Panc1 (cell line): ENCODE measurements at regions not wholly inside any gene's neighbourhood (a gene's known extent, or its start where the extent isn't known, plus 50 kb on each side); places are given as distances from the start of the nearest gene placed in this dataset.

Experiments
- POLR2AphosphoS5 ChIP-seq: IDR thresholded peaks from 2 replicates; pipeline ENCODE4 v1.6.1; 2012; ENCODE audit warnings: mild to moderate bottlenecking, low read depth, low read length, moderate library complexity
- TCF7L2 ChIP-seq: IDR thresholded peaks from 2 replicates; pipeline ENCODE4 v1.6.1; 2011; ENCODE audit warnings: mild to moderate bottlenecking, low read depth, low read length, inconsistent platforms
- TF ChIP-seq, protein P1 (sequence below): fragments of 450-650 bp; IDR thresholded peaks from 2 replicates; pipeline ENCODE4 v1.5.1; 2017; ENCODE audit warnings: mild to moderate bottlenecking
- TF ChIP-seq, protein P2 (sequence below), 2 experiments: IDR thresholded peaks; 2 replicates each; pipeline ENCODE4 v1.6.1; 2011 to 2012; ENCODE audit warnings: low read depth in 2 of 2, control low read depth in 1 of 2, low read length in 1 of 2, mild to moderate bottlenecking in 1 of 2, moderate library complexity in 1 of 2; ENCODE audit not compliant: insufficient read depth in 1 of 2

DNA sequence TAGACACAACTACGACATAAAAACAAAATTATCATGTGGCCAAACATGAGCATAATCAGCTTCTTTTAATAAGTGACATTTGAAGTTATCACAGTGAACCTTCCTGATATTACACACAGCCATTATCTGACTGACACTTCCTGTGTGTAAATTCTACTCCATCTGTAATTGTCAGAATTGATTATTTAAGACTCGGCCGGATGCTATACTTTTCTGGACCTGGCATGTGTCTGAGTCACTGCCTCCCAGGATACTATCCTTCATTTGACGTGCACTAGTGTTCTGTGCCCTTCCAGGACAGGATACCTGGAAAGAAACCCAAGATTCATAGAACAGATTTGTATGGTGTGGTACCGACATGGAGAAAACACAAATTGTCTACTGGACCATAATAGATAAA, 242.0 kb downstream of the HS3ST3A1 start:
- no peak for TF ChIP-seq POLR2AphosphoS5
- TF ChIP-seq, protein P1, sequence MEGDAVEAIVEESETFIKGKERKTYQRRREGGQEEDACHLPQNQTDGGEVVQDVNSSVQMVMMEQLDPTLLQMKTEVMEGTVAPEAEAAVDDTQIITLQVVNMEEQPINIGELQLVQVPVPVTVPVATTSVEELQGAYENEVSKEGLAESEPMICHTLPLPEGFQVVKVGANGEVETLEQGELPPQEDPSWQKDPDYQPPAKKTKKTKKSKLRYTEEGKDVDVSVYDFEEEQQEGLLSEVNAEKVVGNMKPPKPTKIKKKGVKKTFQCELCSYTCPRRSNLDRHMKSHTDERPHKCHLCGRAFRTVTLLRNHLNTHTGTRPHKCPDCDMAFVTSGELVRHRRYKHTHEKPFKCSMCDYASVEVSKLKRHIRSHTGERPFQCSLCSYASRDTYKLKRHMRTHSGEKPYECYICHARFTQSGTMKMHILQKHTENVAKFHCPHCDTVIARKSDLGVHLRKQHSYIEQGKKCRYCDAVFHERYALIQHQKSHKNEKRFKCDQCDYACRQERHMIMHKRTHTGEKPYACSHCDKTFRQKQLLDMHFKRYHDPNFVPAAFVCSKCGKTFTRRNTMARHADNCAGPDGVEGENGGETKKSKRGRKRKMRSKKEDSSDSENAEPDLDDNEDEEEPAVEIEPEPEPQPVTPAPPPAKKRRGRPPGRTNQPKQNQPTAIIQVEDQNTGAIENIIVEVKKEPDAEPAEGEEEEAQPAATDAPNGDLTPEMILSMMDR = no peak
- no peak for TF ChIP-seq TCF7L2
- TF ChIP-seq, protein P2, sequence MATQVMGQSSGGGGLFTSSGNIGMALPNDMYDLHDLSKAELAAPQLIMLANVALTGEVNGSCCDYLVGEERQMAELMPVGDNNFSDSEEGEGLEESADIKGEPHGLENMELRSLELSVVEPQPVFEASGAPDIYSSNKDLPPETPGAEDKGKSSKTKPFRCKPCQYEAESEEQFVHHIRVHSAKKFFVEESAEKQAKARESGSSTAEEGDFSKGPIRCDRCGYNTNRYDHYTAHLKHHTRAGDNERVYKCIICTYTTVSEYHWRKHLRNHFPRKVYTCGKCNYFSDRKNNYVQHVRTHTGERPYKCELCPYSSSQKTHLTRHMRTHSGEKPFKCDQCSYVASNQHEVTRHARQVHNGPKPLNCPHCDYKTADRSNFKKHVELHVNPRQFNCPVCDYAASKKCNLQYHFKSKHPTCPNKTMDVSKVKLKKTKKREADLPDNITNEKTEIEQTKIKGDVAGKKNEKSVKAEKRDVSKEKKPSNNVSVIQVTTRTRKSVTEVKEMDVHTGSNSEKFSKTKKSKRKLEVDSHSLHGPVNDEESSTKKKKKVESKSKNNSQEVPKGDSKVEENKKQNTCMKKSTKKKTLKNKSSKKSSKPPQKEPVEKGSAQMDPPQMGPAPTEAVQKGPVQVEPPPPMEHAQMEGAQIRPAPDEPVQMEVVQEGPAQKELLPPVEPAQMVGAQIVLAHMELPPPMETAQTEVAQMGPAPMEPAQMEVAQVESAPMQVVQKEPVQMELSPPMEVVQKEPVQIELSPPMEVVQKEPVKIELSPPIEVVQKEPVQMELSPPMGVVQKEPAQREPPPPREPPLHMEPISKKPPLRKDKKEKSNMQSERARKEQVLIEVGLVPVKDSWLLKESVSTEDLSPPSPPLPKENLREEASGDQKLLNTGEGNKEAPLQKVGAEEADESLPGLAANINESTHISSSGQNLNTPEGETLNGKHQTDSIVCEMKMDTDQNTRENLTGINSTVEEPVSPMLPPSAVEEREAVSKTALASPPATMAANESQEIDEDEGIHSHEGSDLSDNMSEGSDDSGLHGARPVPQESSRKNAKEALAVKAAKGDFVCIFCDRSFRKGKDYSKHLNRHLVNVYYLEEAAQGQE (IDR thresholded peaks at IDR 0.05; ENCODE audit: insufficient read depth in 1 of 2, low read depth in 2 of 2, low read length in 1 of 2) = no peak
